ENCODE measurements at regions not wholly inside any gene's neighbourhood (a gene's known extent, or its start where the extent isn't known, plus 50 kb on each side); places are given as distances from the start of the nearest gene placed in this dataset.
"Not testable (repeated sequence)": the region's sequence is repeated elsewhere in the genome, so short reads cannot be mapped to it uniquely, and the experiment has no call there.

DNA sequence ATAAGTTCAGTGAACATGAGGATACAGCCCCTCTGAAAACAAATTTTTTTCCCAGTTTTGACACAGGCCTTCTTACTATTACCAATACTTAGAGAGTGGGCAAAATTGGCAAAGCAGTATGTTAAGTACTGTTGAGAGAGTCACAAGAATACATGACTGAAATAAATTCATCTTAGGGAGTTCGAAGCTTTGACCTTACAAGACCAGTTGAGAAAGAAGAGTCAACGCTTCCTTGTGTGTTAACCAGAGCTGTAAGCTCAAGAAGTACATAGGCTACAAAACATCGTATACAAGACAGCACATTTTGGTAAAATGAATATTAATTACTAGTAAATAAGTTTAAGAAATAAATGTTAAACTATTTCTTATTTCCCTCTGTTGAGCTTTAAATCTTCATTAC, 164.4 kb upstream of the RORA start:
- FAIRE-seq = no peak

DNA sequence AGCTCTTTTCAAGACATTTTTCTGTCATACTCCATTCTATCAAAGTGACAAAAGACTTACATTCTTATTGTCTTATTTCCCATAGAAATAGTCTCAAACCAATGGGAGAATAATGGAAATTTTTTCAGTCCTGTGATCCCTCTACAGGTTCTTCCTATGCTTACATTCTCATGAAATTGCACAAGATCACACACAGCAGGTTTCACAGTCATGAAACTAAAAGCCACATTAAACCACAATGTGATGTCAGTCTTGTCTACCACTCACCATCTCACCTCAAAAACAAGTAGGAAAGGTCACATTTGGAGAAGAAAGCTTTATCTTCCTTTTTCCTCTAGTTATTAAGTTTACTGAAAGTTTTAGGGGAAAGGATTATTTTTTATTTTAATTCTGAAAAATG, 161.0 kb upstream of the RORA start:
- FAIRE-seq = no peak

DNA sequence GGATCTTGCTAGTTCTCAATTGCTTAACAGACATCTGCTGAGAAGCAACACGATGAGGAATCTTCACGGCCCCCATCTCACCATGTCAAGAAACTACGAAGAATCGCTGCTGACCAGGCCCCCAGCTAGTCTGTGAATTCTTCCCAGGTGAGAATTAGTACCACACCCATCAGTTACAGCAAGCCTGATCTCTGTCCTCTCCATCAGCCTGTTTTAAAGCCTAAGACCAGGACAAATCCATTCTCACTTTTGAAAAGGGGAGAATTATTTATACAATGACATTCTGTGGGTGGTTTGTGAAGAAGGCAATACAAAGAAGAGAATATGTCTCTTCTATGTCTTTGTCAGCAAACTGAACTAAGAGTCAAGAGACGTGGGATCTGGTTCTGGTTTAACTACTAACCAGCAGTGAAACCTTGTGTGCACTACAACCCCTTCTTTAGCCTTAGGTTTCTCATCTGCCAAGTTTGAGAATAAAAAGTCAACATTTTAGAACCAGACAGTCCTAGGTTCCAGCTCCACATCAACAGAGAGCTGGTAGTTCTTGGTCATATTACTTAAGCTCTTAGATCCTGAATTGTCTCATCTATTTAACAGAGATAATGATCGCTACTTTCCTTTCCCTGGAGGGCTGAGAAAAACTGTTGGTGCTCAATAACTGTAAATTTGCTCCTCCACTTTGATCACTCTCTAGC, 160.4 kb upstream of the RORA start:
- no peak for FAIRE-seq

DNA sequence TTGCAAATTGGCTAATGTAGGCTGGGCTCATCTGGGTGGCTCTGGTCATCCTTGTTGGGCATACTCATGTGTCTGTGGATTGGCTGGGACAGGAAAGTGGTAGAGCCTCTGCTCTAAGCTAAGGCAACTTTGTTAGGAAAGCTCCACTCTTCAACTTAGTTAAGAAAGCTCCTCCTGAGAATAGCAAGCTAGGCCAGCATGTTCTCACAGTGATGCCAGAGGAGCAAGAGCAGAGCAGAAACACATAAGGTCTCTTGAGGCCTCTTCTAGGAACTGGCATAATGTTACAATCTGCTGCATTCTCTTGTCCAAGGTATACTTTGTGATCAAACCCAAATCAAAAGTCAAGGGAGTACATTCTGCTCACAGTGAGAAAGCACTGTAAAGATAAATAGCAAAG, 158.6 kb upstream of the RORA start:
- no peak for FAIRE-seq

DNA sequence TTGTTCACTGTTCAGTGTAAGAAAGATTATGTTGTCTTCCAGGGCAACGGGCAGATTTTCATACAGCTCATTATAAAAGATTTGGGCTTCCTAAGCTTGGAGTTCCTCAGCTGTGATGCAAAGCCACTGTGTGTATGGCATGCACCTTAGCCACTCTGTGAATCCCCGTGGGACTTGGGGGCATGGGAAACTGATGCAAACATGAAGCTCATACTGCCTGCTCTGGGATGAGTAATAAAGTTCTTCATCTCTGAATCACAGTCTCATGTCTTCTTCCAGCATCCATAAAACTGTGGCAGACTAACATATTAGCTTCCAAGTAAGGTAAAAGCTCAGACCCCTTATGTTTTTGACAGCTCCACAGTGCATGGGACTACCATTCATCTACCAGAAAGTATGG, 154.3 kb upstream of the RORA start:
- FAIRE-seq = no peak

DNA sequence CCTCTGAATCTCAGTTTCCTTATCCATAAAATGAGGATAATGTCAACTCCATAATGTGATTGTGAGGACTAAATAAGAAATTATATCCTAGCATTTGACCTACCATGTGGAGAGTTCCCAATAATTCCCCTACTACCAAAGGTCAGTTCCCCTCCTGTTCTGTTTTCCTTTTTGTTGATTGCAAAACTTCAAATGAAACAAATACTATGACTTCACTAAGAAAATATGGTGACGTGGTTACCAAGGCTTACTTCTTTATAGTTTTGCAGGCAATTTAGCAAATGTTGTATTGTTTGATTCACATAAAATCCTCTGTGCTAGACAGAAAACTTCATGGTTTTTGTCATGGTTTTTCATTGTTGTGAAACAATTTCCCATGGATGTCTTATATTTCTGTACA, 153.8 kb upstream of the RORA start:
- no peak for FAIRE-seq

DNA sequence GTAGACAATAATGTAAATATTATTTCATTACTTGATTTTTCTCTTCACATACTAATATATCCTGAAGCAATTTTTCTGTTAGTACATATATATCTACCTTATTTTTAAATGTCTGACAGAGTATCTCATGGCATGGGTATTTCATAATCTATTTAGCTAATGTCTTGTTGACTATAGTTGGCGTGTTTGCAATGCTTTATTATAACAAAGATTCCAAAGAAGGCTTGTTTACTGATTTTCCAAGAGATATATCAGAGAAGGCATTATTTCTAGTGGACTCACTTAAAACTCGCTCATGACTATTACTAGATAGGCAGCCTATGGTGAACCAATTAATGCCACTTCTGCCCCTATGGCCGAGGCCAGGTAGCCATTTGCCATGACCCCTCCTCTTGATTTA, 152.4 kb upstream of the RORA start:
- no peak for FAIRE-seq

DNA sequence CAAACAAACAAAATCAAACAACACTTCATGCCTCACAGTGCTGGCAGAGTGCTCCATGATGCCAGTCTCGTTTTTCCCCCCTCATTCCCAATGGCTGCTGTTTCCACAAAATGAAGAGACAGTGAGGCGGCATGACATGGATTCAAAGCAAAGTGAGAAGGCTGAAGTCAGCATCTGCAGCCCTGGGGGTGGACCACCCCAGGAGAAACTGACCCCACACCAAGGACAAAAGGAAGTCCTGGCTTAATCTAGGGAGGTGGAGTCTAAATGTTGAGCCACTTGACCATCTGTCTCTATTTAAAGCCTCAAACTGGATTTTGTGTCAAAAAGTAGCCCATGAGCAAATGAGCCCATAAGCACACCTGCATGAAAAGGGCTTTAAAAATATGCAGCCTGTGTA, 151.2 kb upstream of the RORA start:
- FAIRE-seq = no peak

DNA sequence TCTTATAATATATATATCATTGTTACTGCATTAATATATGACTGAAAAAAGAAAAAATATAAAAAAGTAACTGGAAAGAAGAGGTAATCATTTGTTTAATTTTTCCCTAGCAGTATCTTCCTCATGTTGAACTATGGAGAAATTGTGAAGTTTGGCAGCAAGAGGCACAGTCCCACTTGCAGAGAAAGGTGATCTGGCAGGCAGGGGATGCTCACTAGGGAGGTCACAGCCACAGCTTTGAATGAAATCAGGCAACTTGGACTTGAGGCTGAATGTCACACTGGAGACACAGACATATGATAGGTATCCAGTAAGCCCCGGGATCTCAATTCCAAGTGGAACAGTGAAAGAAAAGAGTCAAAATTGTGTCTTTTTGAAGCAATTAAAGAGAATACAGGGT, 149.9 kb upstream of the RORA start:
- FAIRE-seq = no peak

DNA sequence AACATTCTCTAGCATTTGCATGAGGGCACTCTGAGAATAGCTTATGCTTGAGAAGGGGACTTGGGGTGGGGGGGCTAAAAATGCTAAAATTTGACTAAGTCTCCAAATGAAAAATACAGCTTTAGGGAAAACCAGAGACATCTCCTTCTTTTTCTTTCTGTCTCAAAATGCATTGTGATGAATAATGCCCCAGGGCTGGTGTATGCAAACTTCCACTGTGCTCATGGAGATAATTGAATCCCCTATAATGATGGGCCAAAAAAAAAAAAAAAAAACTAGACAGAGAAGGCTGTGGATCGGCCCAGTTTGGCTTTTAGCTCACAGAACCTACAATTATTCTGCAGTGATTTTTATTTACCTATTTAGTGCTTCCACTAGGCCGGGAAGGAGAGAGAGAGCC, 147.9 kb upstream of the RORA start:
- no peak for FAIRE-seq

DNA sequence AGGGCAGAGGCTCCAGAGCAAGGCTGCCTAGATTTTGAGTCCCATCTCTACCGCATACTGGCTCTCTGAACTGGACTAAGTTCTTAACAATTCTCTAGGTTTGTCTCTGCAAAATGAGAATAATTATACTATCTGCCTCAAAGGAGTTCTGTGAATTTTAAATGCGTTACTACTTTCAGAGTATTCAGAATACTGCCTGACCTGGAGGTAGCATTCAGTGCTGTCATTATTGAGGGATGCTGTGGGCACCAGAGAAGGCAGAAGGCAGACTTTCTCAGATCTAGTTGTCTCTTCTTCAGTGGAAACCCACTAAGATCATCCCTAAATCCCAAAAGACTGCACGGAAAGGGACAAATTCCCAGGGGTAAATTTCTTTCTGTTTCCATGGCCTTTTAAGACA, 147.4 kb upstream of the RORA start:
- FAIRE-seq = no peak

DNA sequence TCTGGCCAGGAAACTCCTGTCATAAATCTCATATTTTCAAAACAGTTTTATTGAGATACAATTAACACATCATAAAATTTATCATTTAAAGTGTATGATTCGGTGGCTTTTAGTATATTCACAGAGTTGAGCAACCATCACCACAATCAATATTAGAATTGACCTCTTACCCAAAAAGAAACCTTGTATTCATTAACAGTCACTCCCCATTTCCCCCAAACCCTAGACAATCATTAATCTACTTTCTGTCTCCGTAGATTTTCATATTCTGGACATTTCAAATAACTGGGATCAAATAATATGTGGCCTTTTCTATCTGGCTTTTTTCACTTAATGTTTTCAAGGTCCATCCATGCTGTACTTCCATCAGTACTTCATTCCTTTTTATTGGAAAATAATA, 145.7 kb upstream of the RORA start:
- FAIRE-seq = no peak

DNA sequence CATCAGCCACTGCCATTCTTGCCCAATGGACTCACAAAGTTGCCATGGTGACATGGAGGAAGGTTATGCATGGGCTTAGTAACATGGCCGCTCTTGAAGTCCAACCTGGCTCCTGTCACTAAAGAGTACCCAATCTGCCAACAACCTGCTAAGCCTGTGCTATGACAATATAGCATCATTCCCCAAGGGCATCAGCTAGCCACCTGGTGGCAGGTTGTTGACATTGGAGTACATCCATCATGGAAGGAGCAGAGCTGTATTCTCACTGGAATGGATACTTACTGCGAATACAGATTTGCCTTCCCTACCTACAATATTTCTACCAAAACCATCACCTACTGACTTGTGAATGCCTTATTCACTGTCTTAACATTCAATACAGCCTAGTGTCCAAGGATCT, 138.9 kb upstream of the RORA start:
- FAIRE-seq = no peak

DNA sequence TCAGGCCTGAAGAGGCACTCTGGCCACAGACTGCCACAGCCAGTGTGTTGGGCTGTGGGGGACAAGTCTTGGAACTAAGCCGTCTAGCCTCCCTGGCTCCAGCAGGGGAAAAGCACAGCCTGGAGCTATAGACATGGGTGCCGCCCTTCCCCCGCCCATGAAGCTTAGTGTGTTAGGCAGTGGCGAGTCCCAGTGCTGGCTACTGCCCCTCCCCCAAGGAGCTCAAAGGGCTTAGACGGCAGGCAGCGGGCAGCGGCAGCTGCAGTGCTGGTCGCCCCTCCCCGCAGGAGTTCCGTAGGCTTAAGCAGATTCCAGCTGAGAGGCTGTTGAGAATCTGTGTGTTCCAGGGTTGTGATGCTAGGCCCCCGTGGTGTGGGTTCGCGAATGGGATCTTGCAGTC, 135.8 kb upstream of the RORA start:
- no peak for FAIRE-seq

DNA sequence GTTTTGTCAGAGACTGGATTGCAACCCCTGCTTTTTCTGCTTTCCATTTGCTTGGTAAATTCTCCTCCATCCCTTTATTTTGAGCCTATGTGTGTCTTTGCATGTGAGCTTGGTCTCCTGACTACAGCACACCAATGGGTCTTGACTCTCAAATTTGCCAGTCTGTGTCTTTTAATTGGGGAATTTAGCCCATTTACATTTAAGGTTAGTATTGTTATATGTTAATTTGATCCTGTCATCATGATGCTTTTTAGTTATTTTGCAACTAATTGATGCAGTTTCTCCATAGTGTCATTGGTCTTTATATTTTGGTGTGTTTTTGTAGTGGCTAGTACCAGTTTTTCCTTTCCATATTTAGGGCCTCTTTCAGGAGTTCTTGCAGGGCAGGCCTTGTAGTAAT, 133.8 kb upstream of the RORA start:
- FAIRE-seq = not testable (repeated sequence)

DNA sequence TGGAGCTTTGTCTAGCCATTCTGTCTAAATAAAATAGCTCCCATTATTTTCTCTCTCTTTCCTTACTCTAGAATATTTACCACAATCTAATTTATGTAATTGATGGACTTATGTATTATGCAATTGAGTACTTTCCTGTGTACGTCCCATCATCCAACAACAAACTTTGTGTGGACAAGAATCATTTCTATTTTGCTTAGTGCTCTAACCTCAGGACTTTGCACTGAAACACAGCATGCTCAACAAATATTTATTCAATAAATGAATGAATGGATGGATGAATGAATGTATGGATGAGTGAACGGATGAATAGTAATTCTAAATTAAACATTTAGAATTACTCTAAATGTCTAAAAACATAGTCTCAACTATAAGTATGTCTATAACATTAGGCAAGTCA, 115.2 kb upstream of the RORA start:
- FAIRE-seq = no peak

DNA sequence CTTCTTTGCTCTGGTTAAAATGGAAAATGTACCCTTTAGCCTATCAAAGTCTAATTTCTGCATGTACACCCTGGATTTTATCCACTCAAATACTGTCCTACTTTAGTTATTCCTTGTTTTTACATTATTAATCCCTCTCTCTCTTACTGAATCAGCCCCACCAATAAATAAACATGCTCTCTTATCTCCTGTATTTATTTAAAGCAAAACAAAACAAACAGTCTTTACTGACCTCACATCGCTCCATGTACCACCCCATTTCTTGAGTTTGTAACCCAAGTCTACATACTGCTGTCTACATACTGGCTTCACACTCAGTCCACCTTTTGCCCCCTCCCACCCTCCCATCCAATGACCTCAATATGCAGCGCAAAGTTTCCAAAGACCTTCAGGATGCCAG, 113.3 kb upstream of the RORA start:
- FAIRE-seq = no peak

DNA sequence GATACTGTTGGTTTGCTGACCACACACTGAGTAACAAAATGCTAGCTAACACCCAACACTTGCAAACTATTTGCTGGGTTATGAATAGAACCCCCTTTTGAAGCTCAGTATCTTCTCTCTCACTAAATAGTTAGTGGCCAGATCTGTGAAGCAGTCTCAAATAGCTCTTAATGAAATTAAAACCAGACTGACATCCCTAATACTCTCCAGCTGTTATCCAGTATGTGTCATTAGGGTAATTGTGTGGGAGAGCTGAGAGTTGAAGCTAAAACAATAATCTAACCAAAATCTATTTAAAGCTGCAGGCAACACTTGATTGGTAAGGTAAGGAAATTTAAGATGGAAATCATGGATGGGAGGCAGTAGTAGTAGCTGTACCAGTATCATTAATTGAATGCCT, 110.4 kb upstream of the RORA start:
- FAIRE-seq = no peak

DNA sequence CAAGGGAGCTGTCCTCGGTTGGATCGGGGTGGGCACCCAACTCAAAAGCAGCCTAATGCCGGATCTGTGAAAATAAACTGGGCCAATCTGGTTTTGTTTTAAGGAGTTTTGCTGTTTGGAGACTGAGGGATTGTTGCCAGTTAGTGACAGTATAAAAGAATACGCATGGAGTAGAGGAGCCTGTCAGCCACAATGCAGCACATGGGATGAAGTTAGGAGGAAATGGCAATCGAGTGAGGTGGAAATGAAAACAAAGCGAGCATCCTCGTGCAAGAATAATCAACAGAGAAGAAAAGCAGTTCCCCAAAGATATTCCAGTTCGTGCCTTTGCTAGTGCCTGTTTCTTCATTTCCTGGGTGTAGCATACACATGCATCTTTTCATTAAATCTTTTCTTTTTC, 108.4 kb upstream of the RORA start:
- no peak for FAIRE-seq

DNA sequence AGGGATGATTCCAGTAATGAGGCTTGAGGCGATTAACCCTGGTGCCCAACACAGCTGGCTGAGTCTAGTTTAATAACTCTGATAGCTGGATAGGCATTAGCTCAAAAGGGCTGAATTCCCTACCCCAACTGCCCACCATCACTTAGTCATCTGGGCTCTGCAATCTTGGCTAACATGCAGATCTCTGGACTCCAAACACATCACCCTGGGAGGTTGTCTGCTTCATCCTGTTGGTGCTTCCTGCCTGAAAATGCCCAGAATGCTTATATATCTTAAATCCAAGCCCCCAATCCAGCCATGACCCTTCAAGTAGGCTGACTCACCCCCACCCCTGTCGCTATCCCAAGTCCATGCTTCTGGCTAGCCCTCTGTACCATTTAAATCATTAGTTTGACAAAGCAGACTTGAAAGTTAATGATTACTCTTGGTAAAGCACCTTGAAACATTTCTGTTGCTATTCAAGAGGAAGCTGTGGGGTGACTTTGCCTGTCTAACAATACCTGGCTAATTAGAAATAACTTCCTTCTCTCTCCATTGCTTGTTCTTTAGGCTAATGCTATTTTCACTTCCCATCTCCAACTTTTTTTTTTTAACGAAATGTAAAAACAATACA, 107.0 kb upstream of the RORA start:
- FAIRE-seq = peak; percentile 9

DNA sequence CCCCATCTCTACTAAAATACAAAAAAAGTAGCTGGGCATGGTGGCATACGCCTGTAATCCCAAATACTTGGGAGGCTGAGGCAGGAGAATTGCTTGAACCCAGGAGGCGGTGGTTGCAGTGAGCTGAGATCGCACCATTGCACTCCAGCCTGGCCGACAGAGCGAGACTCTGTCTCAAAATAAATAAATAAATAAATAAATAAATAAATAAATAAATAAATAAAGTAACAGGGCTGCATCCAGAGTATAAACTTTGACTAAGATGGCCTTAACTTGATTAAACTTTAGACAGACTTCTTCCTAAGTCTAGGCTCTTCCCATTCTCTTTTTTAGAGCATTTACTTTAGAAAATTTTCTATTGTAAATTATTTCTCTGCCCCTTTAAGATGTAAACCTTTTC, 105.6 kb upstream of the RORA start:
- FAIRE-seq = not testable (repeated sequence)

DNA sequence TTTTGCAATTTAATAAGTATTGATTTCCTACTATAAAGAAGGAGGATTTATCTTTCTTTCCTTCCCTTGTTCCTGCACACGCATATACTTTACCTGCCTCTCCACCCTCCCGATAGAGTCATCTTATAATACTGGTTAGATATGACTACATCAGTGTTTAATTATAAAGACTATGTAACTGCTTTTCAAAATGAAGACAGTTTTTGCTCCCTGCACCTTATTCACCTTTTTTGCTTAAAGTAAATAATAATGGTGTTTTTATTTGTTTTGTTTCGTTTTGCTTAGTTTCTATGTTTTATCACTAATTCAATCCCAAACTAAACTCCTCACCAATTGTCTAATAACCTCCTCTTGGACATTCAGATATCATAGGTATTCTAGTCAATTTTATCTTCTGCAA, 101.9 kb upstream of the RORA start:
- FAIRE-seq = no peak

DNA sequence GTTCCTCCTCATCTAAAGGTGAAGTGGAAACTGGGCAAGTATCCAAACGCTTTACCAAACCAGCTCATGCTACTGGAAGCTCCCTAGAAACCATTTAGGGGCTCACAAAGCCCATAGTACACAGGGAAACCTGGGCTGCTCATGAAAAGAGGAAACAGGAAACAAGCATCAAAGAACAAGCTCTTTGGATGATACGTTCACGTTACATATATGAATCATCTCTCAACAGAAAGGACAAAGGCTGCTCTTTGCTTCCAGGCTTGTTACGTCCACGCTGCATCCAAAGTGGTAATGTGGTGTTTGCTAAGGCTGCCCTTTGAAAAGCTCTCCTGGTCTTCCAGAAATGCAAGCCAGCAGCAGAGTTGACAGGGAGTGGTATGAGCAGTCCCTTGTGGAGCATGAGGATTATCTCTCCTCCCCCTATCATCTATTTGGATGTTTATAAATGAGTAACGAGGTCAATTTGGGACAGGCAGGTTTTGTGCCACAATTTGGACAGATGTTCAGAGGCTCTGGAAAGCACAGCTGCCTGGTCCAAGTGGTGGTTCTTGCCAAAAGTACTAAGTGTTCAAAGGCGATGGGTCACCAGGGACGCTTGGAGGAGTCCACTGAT, 98.0 kb upstream of the RORA start:
- FAIRE-seq = peak; percentile 94

DNA sequence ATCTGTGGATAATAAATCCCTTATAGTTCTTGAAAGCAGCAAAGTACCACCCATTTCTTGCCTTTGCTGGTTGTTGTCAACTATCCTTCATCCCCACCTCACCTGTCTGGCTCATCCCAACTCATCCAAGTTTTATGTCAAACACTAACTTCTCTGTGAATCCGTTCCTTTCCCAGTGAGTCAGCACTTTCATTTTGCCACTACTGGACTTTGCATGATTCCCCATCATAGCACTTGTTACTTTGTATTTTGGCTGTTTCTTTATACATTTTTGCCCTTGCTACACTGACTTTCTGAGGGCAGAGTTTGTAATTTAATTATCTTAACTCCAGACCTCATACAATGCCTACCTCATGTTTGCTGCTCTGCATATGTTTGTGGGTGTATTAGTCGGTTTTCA, 90.8 kb upstream of the RORA start:
- FAIRE-seq = no peak

Measured in islet of Langerhans (tissue), 1 donor.